HG03135 (cell line): ENCODE measurements at regions not wholly inside any gene's neighbourhood (a gene's known extent, or its start where the extent isn't known, plus 50 kb on each side); places are given as distances from the start of the nearest gene placed in this dataset.
"Not testable (repeated sequence)": the region's sequence is repeated elsewhere in the genome, so short reads cannot be mapped to it uniquely, and the experiment has no call there.

Source experiments
- ATAC-seq: cut with Tn5 transposase; IDR thresholded peaks from one replicate; pipeline ENCODE4 v1.9.1; 2021; ENCODE audit warnings: mild to moderate bottlenecking, moderate library complexity; ENCODE audit not compliant: unreplicated experiment

DNA sequence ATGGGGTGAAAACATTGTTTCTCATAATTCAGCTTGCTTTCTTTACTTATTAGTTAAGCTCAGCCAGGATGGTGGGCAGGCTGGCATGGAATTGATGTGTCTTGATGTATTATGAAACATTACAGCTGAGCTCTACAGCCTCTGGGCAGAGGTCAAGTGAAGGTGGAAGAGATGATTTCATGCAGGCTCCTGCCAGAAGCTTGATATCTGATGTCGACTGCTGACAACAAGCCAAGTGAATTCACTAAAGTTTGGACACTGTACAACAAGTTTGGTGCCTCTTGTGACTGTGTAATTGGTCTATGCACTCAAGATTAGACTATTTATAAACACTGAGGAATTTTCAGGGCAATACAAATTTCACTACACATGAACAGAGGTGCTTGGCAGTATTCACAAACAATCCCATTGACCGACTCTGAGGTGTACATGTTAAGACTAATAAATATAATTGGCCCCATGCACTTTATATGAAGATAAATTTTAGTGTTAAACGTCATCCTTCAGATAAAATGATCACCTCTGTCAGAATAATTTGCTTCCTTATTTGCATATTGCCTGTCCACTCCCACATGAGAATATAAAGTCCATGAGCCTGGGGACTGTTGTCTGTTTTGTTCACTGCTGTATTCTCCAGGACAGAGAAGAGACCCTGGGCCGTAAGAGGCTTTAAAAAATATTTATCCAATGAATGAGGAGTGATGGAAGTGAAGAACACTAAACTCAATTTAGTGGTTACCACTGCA lies 612.2 kb downstream of the IQCM start:
- ATAC-seq = no peak

DNA sequence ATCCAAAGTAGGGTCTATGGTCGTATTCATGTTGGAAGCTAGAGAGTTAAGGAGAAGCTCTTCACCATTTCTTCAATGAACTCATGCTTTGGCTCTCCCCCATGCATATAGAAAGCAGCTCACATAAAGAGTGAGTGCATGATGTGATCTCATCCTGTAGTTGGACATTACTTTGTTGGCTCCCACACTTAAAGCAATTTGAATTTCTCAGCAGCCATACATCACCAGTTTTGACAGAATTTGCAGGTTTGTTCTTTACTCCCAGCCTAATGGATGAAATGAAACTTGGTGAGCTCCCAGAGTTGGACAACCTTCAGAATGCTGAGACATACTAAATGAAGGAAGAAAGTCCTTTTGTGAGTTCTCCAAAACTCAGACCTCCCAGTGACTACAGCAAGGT lies 613.5 kb downstream of the IQCM start:
- ATAC-seq = no peak

DNA sequence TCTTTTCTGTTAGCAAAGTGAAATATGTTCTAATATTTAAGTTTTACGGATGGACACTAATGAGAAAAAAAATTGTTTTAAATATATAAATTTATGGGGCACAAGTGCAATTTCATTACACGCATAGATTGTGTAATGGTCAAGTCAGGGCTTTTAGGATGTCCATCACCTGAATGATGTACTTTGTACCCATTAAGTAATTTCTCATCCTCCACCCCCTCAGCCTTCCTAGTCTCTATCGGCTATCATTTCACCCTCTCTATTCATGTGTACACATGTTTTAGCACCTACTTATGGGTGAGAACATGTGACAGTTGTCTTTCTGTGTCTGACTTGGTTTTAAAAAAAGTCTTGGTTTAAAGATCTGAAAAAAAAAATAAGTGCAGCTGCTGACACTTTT lies 616.0 kb downstream of the IQCM start:
- no peak for ATAC-seq

DNA sequence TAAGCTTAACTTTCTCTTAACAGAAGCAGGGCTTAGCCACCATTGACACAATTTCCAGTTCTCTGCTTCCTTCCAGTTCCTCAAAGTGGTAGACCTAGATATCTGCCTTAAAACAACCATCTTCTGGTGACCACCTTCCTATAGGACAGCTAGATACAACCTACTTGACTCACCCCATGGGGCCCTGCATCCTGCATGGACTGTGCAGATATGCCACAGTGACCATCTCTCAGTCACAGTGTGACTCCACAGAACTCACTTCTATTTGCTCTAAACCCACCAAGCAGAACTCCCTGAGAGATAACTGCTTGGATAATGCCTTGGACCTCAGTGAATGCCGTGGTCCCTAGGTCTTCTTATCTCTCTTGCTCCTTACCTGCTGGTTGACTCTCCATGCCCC lies 621.6 kb downstream of the IQCM start:
- ATAC-seq = no peak

DNA sequence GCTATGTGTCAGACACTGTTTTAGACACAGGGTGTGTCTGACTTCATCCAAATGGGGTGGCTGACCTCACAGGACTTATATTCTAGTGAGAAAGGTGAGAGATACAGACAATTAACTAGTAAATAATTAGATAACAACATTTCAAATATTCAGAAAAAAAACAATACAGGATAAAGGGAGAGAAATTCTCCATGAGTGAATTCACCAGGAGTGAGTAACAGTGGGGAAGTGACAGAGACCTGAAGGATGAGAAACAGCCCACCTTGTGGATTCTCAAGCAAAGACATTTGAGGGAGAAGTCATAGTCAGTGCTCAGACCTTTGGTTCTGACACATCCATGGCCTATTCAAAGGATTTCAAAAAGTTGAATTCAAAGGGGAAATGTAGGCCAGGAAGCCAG lies 627.9 kb downstream of the IQCM start:
- no peak for ATAC-seq

DNA sequence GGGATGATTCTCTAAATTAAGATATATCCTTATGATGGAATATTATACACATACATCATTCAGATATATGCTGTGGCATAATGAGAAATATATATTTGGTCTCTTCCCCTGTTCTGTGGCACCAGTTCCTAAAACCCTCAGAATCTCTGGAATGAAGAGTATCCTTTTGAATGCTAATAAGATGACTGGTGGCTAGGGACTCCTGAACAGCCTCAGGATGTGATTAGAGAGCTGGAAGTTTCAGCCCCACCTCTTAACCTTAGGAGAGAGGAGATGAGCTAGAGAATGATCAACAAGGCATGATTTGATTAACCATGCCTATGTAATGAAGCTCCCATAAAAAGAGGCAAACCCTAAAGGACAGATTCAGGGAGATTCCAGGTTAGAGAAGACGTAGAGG lies 632.0 kb downstream of the IQCM start:
- no peak for ATAC-seq

DNA sequence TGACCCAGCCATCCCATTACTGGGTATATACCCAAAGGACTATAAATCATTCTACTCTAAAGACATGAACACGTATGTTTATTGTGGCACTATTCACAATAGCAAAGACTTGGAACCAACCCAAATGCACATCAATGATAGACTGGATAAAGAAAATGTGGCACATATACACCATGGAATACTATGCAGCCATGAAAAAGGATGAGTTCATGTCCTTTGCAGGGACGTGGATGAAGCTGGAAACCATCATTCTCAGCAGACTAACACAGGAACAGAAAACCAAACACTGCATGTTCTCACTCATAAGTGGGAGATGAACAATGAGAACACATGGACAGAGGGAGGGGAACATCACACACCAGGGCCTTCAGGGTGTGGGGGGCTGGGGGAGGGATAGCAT lies 634.2 kb downstream of the IQCM start:
- ATAC-seq = not testable (repeated sequence)

DNA sequence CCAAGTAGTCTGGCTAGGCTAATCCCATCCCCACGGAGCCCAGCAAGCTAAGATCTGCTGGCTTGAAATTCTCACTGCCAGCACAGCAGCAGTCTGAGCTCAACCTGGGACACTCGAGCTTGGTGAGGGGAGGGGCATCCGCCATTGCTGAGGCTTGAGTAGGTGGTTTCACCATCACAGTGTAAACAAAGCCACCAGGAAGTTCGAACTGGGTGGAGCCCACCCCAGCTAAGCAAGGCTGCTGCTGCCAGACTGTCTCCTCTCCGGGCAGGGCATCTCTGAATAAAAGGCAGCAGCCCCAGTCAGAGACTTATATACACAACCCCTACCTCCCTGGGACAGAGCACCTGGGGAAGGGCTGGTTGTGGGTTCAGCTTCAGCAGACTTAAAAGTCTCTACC lies 639.6 kb downstream of the IQCM start:
- no peak for ATAC-seq

DNA sequence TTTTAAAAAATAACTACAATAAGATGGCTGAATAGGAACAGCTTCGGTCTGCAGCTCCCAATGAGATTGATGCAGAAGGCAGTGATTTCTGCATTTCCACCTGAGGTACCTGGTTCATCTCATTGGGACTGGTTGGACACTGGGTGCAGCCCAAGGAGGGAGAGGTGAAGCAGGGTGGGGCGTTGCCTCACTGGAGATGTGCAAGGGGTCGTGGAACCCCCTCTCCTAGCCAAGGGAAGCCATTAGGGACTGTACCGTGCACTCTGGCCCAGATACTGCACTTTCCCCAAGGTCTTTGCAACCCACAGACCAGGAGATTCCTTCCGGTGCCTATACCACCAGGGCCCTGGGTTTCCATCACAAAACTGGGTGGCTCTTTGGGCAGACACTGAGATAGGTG lies 640.1 kb downstream of the IQCM start:
- ATAC-seq = no peak

DNA sequence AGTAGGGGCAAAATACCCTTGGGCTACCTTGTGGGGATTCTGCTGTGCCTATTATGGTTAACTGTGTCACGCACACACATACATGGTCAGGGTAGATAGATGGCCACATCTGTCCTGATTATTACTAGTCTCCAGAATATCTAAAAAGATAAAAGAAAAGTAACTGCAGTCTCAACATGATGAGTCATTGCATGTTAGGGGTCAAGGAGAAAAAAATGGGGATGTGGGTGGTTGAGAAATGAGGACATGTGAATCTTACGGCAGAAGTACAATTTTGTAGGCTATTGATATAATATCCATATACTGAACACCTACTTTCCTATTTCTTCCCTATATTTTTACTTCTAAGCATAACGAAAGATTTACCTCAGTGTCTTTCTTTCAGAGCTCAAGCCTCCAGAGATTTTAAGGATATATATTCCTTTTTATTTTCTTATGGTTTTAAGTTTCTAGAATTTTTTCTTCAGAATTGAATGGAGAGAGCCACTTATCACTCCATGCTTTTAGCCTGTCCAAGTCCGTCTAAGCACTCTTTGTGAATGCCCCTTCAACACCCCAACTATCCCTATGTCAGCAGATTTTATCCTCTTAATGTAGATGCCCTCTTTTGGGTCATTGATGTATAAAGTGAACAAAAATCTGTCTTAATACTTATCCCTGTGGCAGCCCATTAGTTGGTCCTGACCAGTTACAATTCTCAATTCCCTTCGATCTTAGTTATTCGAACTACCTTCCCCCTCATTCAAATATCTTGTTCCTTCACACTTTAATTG lies 642.2 kb downstream of the IQCM start:
- ATAC-seq = no peak

DNA sequence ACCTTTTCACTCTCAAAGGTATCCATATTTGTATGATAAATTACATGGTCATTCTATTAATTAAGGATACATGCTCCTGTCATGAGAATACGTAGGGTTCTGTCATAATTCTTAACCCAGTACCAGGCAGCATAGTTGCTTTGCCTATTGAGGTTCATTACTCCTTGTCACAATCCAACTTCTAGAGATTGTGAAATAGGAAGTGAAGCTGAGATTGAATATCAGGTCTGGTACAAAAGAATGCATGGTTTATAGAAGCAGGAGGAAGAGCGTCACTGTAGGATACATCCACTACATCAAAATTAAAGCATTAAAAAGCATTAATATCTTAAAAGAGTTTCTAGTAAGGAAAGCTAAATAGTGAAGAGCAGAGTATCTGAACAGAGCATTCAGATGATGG lies 647.0 kb downstream of the IQCM start:
- ATAC-seq = no peak

DNA sequence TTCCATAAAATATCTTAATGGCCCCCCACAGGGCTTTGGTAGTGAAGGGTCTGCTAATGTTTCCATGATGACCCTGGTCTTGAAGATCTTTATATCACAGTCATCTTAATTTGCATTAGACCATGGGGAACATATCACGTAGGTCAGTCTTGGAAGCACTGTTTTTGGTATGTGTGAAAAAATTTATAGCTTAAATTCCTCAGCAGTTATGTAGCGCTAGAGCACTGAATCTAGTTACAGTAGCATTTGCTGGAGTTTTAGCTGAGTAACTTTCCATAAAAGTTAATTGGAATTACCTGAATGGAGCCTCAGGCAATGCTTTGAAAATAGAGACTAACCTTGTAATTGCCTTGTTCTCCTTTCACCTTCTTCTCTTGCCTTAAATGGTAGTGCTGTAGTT lies 648.8 kb downstream of the IQCM start:
- no peak for ATAC-seq

DNA sequence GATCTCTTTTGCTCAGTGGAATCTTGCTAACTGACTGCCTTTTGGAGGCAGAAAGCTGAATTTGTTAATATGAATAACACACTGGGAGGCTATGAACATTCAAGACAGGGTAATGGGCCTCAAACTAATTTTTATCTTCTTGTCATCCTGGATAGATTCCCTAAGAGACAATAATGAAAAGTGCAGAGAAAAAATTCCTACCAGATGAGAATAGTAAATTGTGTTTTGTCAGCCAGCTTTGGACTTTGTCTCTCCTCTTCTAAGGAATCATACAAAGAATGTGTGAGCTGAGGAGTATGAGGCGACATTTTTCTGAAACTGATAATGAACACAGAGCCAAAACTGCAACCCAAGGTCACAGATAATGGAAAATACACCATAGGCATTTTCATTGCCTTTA lies 649.3 kb downstream of the IQCM start:
- ATAC-seq = no peak

DNA sequence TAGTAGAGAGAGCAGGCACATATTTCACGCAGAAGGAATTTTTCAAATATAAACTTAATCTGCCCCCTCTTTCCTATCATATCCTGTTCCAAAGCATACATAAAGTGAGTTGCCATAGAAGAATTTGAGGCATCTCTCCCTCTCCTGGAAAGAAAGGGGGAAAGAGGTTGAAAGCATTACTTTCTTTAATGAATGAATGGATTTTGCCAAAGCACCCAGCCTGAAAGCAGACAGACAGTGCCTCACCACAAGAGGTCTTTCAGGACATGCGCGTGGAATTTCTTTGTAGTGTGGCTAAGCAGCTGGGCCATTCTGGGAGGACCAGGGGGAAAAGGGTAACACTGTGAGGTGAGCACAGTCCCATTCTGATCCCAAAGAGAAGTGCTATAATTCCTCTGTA lies 651.4 kb downstream of the IQCM start:
- ATAC-seq = no peak

DNA sequence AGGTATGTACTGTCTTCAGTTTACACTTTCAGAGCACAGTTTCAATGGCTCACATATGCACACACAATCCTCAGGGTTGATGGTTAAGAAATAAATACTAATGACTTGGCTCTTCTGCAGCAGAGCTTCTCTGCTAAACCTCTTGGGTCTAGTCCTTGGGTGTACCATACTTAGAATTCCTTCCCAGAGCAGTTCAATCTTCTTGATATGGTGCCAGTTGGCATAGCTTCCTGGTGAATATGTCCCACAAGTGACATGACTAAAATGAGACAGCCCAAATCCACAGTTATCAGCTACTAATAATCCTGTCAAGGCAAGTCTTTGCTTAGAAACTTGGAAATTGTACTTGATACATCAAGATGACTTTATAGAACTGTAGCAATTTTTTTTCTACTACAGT lies 654.4 kb downstream of the IQCM start:
- ATAC-seq = no peak

DNA sequence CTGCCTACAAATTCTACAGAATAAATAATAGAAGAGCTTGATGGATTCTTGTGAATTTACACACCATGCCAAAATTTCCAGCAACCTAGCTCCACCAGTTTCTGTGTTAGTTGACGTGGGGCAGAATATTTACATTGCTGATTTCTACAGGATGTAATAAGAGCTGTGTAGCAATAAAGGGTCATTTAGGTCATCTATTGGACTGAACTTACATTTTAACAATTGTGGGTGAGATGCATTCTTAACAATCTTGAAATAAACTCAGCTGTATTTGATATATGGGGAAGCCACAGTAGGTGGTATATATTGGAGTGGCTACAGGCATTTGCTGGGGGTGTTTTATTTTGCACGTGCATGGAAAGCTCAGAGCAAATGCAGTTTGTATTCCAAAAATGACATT lies 655.3 kb downstream of the IQCM start:
- no peak for ATAC-seq

DNA sequence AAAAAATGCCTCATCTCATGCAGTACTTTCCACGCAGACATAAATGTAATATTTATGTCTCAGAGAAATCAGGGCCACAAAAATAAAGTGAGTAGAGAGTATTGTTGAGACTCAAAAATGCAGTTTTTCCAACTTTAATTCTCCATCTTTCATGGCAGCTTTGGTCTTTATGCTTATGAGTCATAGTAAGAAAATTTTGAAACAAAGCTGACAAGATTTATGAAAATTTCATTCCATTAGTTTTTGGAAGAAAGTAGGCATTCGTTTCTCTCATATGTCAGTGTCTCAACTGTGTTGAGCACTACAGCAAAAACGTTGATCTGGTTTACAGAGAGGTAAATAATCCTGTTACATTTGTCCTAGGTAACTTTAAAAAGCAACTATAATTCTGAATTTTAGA lies 656.8 kb downstream of the IQCM start:
- no peak for ATAC-seq

DNA sequence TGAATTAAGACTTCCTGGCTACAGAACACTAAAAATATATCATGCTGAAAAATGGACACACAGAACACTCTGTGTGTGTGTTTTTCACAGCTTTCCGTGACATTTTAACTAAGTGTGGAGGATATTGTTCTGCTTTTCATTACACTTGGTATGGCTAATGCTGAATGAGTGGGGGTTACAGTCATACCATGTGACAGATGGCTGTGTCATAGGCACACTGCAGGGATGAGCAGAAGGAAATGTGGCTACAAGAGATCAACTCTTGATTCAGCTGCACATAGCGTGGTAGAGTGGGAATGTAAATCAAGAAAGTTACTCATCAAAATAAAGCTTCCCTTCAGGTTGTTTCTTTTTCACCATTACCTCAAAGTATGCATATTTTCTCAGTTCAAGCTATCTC lies 669.8 kb downstream of the IQCM start:
- no peak for ATAC-seq

DNA sequence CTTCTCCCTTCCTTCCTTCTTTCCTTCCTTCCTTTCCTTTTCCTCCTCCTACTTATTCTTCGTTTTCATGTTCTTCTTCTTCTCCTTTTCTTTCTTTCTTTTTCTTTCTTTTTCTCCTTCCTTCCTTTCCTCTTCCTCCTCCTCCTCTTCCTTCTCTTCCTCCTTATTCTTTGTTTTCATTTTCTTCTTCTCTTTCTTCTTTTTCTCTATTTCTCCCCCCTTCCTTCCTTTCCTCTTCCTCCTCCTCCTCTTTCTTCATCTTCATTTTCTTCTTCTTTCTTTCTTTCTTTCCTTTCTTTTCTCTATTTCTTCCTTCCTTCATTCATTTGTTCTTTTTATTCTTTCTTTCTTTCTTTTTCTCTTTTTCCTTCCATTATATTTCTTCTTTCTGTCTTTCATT lies 671.6 kb downstream of the IQCM start:
- ATAC-seq = no peak

DNA sequence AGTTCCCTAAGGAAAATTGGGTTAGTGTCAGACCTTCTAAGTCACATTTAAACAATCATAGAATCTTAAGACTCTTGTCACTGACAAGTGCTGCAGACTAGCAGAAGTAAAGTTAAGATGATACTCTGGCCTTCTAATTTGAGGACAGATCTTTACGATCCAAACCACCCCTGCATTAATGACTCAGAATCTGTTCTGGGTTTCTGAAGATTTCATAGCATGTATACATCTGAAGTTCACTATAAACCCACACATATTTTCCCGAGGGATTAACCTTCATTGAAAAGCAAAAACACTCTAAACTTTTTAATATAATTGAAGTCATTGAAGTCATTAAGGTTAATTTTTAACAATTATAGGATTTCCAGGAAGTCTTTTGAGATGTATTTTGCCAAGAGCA lies 674.3 kb downstream of the IQCM start:
- ATAC-seq = no peak

DNA sequence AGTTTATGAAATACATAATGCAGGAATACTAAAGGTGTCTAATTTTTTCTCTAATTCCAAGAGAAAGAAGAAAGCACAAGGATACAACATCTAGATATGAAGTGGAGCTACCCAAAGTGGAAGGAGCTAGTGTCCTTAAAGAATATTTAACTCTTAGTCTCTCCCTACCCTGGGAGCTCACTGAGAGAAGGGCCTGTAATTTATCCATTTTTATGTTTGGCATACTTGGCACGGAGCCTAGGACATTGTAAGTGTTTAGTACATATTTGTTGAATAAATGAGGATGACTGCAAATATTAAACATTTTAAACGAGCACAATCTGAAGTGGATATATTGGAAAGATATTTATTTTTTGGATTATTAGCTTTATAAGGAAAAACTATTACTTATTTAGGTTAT lies 674.8 kb downstream of the IQCM start:
- ATAC-seq = no peak

DNA sequence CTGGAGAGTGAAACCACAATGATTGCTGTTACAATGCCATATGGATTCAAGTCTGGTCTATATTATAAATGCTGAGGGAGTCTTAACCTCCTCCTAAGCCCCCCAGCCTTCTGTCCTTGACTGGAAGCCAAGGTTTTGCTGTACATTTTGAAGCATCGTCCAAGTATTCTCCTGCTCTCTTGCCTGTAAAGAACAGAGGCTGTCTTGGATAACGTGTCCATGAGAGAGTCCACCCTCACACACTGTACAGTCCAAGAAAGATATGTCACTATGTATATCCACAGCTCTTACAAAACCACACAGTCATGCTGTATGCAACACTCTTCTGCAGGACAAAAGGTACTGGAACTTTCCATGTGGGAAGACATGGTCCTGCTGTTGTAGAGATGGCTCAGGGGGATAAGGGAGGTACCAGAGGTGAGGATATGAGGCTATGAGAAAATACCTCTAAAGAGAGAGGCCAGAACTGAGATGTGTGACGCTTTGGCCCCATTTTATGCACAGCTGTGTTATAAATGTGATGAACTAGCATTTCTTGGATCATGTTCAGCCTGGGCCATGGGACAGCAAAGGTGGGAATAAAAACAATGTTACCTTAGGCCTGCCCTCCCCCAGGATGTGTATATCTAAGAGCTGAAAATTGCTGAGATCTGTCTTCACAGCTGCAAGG lies 678.6 kb downstream of the IQCM start:
- ATAC-seq = no peak
